ENCODE measurements at regions not wholly inside any gene's neighbourhood (a gene's known extent, or its start where the extent isn't known, plus 50 kb on each side); places are given as distances from the start of the nearest gene placed in this dataset.

DNA sequence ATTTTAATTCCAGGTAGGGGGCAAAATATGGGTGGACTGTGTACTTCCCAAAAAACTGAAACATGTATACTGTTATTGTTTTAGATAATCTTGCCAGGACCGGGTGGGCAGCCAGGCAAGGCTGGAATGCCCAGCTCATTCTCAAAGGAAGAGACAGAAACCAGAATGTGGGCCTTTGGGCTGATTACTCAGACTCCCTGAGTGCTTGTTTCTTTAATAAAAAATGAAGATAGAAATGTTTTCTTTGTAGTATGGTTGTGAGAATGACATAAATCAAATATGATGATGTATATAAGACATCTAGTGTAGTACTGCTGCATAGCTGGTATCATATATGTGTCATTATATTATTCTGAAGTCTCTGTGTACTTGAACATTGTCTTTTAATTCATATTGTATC is 231.6 kb upstream of the NT5C1B start:
- no peak for DNase-seq

DNA sequence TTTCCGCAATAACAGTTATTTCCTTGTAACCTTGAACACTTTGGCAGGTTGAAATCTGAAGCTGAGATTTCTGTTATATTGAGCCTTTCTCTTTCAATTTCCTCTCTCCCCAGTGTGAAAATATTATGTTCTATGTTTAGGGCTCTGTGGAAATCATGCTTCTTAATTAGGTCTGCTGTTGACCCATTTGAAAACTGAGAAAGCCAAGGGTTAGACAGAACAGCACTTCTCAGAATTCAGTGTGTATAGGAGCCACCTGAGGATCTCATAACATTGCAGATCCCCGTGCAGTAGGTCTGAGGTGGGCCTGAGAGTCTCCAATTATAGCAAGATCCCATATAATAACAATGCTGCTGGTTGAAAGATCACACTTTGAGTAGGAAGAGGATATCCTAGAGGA is 230.2 kb upstream of the NT5C1B start:
- no peak for DNase-seq

DNA sequence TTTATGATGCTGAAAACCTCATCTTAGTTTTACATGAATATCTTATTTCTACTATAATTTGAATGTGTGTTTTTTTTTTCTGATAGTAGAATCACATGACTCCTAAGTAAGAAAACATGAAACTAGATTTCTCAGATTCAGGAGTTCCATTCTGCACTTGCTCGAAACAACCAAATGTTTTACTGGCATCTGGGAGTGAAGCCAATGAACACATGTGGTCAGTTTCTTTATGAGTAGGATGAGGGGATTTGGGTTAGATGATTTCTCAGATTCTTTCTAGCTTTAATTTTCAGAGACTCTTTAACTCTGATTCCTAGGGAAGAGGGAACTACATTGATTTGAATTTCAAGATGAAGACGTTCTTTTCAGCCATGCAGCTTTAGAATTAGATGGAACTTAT is 225.0 kb upstream of the NT5C1B start:
- DNase-seq = no peak

DNA sequence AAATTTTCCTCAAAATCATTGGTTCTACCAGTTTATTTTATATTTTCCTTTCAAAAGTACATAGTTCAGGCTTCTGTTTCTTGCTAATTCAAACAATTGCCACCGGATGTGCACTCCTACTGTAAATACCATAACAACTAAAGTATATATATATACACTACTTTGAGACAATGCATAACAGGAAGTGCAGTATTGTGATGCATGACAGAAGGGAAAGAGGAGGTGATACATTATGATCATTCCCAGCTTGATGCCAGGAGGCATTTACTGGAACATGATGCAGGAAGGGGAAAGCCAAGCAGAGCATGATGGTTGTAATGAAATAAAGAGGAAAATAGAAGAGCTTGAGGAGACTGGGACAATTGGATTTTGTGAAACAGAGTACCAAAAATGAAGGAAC is 215.2 kb upstream of the NT5C1B start:
- DNase-seq = no peak

DNA sequence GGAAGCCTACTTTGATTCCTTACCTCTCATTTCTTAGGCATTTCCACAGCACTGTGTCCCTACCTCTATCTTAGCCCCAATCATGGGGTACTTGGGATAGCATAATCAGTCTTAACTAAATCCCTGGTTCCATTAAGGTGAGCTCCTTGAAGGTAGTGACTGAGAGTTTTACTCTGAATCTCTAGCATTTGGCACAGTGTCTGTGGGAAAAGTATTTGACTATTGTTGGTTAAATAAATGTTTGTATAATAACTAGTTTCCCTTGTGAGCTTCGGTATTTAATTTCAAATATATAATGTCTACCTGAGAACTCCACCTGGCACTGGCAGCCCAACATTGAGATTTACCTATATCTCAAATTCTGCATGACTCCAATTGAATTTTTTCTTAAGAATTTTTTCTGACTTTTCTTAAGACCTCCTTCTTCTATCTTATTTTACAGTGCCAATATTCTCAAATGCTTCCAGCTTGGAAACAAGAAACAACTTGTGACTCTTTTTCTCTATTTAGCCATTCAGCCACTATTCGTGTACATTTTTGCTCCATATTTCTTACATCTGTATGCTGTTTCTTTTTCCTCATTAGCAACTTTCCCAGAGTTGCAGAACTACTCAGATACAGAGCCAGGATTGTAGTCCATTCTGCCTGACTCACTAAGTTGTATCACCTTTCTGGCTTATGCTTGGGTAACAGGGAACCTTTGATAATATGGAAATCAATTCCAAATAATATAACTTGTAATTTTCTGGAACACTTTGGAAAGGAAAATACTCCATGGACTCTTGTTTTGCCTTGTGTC is 214.0 kb upstream of the NT5C1B start:
- no peak for DNase-seq

DNA sequence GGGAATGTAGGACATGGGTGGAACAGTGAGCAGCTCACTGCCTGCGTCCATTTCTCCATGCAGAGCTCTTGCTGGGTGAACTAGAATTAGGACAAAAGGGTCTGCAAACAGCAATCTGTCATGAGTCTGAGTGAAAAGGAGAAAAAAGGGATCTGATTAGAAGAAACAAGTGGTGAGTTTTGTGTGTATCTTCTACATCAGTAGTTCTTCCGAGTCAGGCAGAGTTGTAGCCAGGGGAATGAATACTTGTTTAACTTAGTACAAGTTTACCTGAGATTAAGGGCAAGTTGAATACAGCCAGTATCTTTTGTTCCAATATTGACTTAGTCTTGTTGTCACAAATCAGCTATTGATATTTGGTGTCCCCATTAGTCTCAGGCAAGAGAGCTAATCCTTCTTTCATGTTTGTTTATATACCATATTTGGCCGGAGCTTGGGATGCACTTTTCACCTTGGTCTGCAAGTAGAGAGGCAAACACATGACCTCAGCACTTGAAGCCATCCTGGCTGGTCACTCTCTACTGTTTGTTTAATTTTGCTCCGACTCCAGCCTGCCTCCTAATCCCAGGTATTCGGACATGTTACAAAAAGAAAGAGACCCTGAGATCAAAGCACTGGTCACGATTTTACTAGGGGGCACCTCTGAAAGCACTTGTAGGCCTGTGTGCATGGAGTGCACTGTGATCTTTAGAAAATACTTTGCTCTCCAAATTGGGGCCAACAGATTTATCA is 211.0 kb upstream of the NT5C1B start:
- DNase-seq = no peak

DNA sequence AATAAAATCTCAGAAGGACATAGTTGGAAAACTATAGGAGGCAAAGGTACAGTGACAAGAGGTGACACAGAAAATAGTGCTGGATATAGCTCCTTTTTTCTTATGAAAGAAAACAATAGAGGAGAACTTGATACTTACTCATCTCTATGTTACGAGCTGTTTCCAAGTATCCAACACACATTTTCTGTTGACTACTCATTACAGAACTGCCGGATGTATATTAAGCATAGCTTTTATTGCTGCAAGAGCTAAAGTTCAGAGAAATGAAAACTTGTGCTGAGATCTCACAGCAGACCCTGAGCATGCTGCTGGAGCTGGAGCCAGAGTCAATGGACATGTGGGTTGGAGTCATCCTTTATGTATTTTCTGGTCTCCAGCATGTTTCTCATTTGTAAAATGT is 210.0 kb upstream of the NT5C1B start:
- DNase-seq = no peak

DNA sequence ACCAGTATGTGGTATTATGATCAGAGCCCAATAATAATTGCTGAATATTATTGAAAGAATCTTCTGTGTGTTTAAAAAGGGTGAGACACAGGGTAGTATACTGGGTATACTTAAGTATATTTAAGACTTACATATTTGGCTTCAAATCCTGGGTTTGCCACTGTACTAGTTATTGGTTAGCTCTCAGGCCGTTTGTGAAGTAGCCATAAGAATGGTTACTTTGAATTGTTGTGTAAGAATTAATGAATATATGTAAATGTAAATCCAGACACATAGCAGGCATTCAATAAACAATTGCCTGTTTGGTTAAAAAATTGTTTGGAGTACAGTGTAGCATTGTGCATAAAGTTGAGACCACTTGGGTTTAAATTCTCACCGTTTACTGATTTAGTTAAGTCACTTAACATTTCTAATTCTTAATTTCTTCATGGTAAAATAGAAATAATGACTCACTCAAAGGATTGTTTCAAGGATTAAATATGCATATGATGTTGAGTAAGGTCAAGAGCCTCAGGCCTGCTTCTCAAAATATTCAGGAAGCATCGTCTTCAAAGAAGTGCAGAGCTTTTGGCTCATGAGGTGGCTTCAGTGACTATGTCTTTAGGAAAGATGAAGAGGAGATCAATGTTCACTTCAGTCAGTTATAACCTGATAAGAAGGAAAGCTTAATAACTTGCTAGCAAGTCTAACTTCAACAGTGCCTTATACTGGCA is 207.9 kb upstream of the NT5C1B start:
- DNase-seq = no peak

DNA sequence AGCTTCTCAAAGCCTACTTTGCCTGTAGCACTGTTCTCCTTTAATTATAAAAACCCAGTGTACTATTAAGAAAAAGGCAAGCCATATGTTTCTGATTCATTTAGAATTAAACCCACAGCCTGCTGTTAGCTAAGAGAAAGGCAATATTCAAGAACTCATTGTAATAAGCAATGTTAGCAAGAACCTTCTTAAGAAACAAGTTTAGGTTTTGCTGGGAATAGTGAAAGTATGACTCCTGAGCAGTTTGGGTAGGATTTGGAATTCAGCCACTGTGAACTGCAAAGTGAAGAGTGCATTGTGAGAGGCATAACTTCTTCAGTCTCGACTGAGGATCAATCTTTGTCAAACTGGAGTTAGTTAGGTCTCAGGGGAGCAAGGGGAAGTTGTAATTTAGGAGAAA is 206.5 kb upstream of the NT5C1B start:
- no peak for DNase-seq

DNA sequence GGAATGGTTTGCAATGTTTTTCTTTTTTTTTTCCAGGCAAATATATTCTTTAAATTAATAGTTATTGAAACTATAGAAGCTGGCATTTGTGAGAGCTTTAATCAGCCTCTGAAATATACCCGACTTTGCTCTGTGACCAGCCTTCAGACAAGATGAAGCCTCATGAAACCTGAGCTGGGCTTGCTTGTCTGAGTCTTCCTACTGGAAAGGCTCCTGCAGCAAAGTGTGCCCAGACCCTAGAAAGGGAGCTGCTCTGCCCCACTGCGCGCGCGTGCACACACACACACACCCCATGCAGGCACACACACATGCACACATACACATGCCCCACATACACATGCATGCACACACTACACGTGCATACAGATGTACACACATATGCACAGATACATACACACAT is 203.3 kb upstream of the NT5C1B start:
- DNase-seq = no peak

DNA sequence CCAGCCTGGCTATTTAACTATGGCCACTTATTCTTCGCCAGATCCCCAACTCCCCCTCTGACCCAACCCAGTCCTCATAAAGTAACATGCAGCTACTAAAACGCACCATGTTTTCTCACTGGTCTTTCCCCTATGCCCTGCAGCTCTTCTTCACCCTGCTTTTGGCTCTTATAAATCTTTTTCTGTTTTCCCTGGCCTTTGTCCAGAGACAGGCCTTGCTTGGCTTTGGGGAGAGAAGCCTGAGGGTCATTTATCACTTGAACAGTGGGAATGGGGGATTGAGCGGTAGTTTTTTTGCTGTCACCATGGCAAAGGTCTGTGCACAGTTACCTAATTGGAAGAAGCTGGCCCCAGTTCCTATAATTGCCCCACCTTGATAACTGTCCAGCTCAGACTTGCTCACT is 202.9 kb upstream of the NT5C1B start:
- no peak for DNase-seq

DNA sequence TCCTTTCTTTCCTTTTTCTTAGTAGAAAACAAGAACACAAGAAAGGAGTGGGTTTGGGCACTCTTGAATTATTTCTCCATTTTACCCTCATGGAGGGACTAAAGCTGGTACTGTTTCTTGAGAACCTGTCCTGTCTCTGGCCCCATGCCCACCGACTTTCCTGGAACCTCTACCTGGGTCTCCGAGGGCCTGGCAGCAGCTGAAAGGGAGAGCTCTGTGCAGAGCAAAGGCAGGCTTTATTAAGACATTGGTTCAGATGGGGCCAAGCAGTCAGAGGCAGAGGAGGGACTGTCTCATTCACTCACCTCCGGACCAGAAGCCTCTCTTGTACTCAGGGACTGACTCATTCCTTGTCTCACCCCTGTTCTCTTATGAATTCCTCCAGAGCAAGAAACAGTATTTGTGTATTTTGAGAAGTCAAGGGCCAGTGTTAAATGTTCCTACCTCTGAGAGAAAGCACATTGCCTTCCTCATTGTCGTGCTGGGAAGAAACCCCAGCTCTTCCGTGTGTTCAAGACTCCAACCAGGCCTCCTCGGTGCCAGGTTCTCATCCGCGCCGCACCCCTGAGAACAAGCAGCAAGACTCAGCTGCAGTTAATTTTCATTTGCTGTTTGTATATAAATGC is 201.9 kb upstream of the NT5C1B start:
- no peak for DNase-seq

DNA sequence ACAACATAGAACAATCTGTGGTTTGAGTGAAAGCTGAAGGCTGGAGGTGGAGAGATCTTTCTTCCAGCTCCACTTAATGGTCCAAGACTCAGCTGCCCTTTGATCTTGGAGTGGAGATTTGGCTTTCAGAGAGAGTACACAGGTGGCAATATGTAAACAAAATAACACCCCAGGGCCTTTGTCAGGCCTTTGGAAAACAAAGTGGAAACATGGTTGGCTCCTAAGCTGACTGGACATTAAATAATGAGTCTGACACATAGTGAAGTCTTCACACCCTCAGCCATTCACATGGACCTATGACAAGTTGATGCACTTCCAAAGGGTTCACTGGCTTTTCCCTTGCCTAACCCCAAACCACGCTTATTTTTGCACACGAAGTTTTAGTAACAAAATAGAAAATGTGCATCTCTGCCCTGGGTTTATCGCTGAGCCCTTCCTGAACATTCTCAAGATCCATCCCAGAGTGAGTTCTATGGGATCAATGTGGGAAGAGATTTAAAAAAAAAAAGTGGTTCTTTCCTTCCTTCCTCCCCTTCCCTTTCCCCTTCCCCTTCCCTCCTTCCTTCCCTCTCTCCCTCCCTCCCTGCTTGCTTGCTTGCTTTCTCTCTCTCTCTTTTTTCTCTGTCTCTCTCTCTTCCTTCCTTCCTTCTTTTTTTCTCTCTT is 201.3 kb upstream of the NT5C1B start:
- no peak for DNase-seq

DNA sequence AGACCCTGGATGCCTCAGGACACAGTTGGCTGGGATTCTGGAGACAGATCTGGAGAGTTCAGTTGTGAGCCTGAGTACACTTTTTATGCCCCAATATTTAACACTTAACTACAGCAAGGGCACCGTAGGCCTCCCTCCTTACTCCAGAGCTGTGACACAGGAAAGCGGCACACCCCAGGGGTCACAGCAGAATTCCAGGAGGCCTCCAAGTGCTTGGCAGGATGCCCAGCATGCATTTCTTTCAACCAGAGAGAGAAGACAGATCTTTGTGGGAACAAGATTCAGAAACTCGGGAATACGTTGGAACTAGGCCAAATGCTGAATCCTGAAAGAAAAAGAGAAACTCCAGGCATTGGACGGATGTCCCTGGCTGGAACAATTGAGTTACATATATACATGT is 199.2 kb upstream of the NT5C1B start:
- no peak for DNase-seq

DNA sequence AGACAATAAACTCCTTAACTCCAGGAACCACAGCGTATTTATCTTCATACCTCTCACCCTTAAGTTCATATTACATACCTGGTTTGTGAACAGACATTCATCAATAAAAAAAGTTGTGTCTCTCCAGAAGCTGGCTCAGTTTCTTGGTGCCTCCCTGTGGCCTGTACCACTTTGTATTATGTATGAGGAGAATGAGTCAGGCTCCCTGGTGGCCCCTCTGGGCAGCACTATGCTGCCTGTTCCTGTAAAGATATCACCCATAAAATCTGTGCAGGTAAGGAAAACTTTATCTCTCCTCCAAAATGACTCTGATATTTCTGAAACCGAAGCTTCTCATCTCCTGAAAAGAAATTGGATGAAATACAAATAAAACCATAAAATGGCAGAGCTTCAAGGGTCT is 198.4 kb upstream of the NT5C1B start:
- DNase-seq = no peak

DNA sequence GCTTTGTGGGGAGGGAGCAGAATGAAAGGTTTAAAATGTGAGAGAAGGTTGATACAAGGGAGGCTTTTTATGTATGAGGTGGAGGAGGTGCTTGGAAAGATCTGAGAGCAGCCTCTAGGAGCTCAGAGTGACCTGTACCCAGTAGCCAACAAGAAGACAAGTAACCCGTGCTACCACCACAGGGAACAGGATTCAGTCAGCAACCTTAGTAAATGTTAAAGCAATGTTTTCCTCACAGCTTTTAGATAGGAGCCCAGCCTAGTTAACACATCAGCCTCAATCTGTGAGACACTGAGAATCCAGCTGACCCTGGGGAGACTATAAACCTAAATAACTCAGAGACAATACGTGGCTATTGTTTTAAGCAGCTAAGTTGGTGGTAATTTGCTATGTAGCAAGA is 194.9 kb upstream of the NT5C1B start:
- no peak for DNase-seq

DNA sequence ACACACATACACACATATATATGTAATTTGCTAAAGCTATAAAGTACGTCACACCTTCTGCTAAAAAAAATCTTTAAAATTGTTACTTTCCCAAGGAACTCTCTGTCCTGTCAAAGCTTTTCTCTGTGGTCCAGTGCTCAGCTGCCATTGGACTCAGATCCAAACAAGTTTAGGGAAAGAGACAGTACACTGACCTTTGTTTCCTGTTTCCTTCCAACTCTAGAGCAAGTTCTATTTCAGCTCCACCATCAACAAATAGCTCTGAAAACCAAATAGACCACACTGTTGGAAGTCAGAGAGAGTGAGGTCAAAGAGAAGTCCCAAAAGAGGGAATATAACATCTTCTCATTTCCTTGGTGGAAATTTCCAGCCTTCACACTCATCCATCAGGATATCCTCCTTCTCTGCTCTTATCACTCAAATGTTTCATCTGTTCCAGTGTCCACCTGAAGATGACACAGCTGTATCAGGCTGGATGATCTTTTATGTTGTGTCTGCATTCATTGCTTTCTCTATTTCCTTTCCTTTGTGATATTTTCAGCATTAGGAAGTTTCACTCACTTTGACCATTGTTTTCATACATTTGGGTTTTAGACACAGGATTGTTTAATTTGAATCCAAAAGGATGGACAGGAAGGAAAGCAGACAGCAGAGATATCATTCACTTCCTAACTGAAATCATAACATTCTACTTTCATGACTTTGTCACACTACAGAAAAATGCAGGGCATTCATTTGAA is 192.3 kb upstream of the NT5C1B start:
- no peak for DNase-seq

DNA sequence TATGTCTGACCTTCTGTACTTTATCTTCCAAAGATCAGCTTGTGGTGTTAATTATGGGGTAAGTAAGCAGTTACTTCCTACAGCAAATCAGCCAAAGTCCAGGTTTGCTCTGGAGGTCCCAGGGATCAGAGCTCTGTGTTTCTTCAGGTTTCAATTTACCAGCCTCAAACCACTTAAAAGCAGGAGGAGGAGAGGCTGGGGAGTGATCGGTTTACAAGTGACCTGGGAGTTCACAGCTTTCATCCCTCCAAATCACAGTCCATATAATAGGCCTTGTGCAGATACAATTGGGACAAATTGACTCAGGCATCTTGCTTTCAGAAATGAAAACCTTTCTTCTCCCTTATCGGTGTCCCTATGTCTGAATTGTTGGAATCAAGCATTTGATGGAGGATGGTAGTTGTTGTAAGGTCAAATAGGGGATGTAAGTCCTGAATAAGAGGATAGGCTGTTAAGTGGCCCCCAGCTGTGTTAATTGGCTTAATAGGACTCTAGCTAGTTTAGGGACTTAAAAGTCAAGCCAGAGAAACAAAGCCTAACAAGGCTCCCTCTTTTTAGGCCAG is 188.0 kb upstream of the NT5C1B start:
- DNase-seq = no peak

DNA sequence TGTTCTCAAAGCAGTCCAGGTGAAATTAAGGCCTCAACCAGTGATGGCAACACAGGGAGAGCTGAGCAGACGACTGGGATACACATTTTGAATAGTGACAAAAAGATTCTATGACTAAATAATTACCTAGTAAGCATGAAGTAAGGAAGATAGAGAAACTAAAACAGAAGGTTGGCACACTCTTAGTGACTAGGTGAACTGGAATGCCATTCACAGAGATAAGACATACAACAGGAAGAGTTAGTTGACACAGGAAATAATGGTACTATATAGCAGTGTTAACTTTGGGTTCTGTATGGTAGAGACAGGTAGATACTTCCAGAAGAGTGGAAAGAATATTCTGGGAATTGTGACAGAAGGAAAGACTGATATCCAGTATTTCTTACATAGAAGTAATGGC is 181.8 kb upstream of the NT5C1B start:
- DNase-seq = no peak

DNA sequence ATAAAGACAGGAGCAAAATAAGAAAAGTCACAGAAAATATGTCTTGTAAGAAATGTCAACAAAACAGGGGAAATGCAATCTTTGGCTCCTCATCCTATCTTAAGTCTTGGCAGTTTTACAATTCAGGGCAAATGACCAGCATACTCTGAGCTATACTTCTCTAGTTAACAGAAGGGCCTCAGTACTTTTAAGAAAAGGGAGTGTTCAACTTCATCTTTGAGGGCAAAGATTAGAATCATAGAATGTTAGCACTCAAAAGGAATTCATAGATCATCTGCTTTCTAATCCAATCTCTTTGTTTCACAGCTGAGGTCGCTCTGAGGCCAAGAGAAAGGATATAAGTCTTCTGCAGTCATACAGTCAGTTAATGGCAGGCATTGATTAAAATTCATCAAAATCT is 174.0 kb upstream of the NT5C1B start:
- DNase-seq = no peak

DNA sequence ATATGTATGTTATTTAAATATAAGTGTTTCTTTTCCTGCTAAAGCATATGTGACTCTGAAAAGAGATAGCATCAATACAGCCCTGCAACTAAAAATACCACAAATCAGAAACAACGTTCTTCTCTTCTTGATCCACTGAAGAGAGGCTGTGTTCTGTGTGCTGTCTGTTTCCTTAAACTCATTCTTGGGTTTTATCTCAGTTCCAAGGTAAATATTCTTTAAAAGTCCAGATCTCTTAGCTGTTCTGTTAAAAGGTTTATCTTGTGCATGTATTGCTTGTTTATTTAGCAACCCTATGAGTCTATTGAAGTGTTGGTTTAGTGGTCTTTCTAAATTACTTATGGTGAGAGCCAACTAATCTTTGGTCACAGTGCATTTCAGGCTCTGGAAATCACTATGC is 173.3 kb upstream of the NT5C1B start:
- no peak for DNase-seq

DNA sequence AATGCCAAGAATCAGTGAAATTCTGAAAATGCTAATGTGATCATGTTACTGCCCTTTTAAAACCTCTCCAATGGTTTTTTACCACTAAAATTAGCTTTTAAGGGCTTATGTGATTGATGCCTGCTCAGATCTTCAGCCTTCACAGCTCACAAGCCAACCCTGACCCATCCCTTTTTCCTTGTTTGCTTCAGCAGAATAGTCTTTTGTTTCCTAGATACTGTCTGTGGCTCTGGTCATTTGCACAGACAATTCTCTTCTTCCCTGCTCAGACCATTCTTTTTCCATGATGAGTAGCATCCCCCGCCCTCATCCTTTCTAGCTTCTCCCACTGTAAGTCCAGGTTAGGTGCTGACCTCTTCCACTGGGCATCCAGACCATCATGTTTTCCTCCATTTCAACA is 164.9 kb upstream of the NT5C1B start:
- no peak for DNase-seq
